ENCODE measurements at regions not wholly inside any gene's neighbourhood (a gene's known extent, or its start where the extent isn't known, plus 50 kb on each side); places are given as distances from the start of the nearest gene placed in this dataset.

GRCh38 chr3:139202959-139203349 is 140.9 kb upstream of the MRPS22 start:
- TF ChIP-seq POLR2A (IDR thresholded peaks at IDR 0.05) = no peak
- no peak for TF ChIP-seq CTCF (IDR thresholded peaks at IDR 0.05)
